Astrocyte of the spinal cord (primary cell): ENCODE measurements at regions not wholly inside any gene's neighbourhood (a gene's known extent, or its start where the extent isn't known, plus 50 kb on each side); places are given as distances from the start of the nearest gene placed in this dataset.
A peak's percentile ranks its signal among the peaks of the same experiment; 100 is the strongest.

Experiments
- DNase-seq: peaks from one replicate; pipeline ENCODE4 v3.0.0; 2011; ENCODE audit warnings: low read depth, low spot score
- H3K4me3 ChIP-seq: 2 replicates; pipeline ENCODE4 v1.5.1; 2011; ENCODE audit warnings: low read depth, mild to moderate bottlenecking, low read length, moderate library complexity
- CTCF ChIP-seq: IDR thresholded peaks from 2 replicates; pipeline ENCODE4 v1.5.1; 2012; ENCODE audit warnings: low read depth, mild to moderate bottlenecking, low read length, inconsistent platforms
- in situ Hi-C: cut with HindIII; loops from 2 replicates; pipeline ENCODE4 v1.10.0; 2017; ENCODE audit warnings: low sequenced_read_pairs

GRCh38 chr17:77466140-77466539 is 325.4 kb downstream of the SEC14L1 start:
- in situ Hi-C loops: no loop called here
- DNase-seq: peak; percentile 60
- no peak overlapping the region for H3K4me3 ChIP-seq
- TF ChIP-seq CTCF: no peak

- in situ Hi-C loops: no loop called here
Measured at GRCh38 chr17:77466596-77467223, 325.9 kb downstream of the SEC14L1 start.

GRCh38 chr17:77467521-77467920 is 326.8 kb downstream of the SEC14L1 start:
- no peak for DNase-seq
- in situ Hi-C loops: no loop called here
- H3K4me3 ChIP-seq: no peak overlapping the region
- TF ChIP-seq CTCF: no peak

More at GRCh38 chr17:77466596-77467223, 325.9 kb downstream of the SEC14L1 start:
- TF ChIP-seq CTCF: no peak
- H3K4me3 ChIP-seq: no peak overlapping the region
- no peak for DNase-seq

GRCh38 chr17:77468897-77469296 is 328.1 kb downstream of the SEC14L1 start:
- TF ChIP-seq CTCF: no peak
- H3K4me3 ChIP-seq: no peak overlapping the region
- no peak for DNase-seq
- in situ Hi-C loops: no loop called here

GRCh38 chr17:77470330-77470786 is 329.6 kb downstream of the SEC14L1 start:
- H3K4me3 ChIP-seq: no peak overlapping the region
- no peak for DNase-seq
- in situ Hi-C loops: no loop called here
- TF ChIP-seq CTCF: no peak

GRCh38 chr17:77470800-77471733 is 330.3 kb downstream of the SEC14L1 start:
- in situ Hi-C loops: no loop called here
- no peak overlapping the region for H3K4me3 ChIP-seq
- peak; percentile 53 for DNase-seq
- no peak for TF ChIP-seq CTCF
